ENCODE measurements at regions not wholly inside any gene's neighbourhood (a gene's known extent, or its start where the extent isn't known, plus 50 kb on each side); places are given as distances from the start of the nearest gene placed in this dataset.

GRCh38 chr17:52751051-52751450 is 592.5 kb upstream of the CA10 start:
- no peaks in the 10 kb centered on the region for H3K4me1 Mint-ChIP-seq (ENCODE audit: insufficient read depth, unreplicated experiment)
- peaks cover 10% of the 10 kb centered on the region for H3K27me3 Mint-ChIP-seq (ENCODE audit: insufficient read depth, unreplicated experiment)
- no peaks in the 10 kb centered on the region for H3K9me3 Mint-ChIP-seq (ENCODE audit: unreplicated experiment)
- H3K27ac Mint-ChIP-seq (ENCODE audit: low read depth, unreplicated experiment) = no peak overlapping the region
- no TSS peak for BruUV-seq (replicated peaks)
- no peak for TF ChIP-seq CTCF (IDR thresholded peaks at IDR 0.05; ENCODE audit: unreplicated experiment)
- DNase-seq (ENCODE audit: unreplicated experiment) = no peak
- ChIA-PET POLR2A (no interaction called here), CTCF (interaction anchor here (0.6 kb wide), 1 partner anchor 223 kb away, joined by 3 read pairs; no protein-coding TSS in a partner anchor)
- H3K36me3 Mint-ChIP-seq (ENCODE audit: insufficient read depth, unreplicated experiment) = no peaks in the 10 kb centered on the region
- H3K4me3 Mint-ChIP-seq (ENCODE audit: unreplicated experiment) = no peak overlapping the region
- intact Hi-C loops (cut with micrococcal nuclease) = no loop called here

- no peak for TF ChIP-seq CTCF (IDR thresholded peaks at IDR 0.05; ENCODE audit: unreplicated experiment)
- no peaks in the 10 kb centered on the region for H3K36me3 Mint-ChIP-seq (ENCODE audit: insufficient read depth, unreplicated experiment)
- H3K27me3 Mint-ChIP-seq (ENCODE audit: insufficient read depth, unreplicated experiment) = peaks cover 32% of the 10 kb centered on the region
- H3K4me1 Mint-ChIP-seq (ENCODE audit: insufficient read depth, unreplicated experiment) = no peaks in the 10 kb centered on the region
- no peaks in the 10 kb centered on the region for H3K9me3 Mint-ChIP-seq (ENCODE audit: unreplicated experiment)
- no peak overlapping the region for H3K27ac Mint-ChIP-seq (ENCODE audit: low read depth, unreplicated experiment)
- intact Hi-C loops (cut with micrococcal nuclease) = no loop called here
- ChIA-PET CTCF (no interaction called here), POLR2A (no interaction called here)
- H3K4me3 Mint-ChIP-seq (ENCODE audit: unreplicated experiment) = no peak overlapping the region
- no peak for DNase-seq (ENCODE audit: unreplicated experiment)
- no TSS peak for BruUV-seq (replicated peaks)
These were observed 585.7 kb upstream of the CA10 start for GRCh38 chr17:52744179-52744578.

- H3K27me3 Mint-ChIP-seq (ENCODE audit: insufficient read depth, unreplicated experiment) = peaks cover 45% of the 10 kb centered on the region
- no peak overlapping the region for H3K4me3 Mint-ChIP-seq (ENCODE audit: unreplicated experiment)
- intact Hi-C loops (cut with micrococcal nuclease) = no loop called here
- no peak for DNase-seq (ENCODE audit: unreplicated experiment)
- POLR2A ChIA-PET = interaction anchor here (0.7 kb wide), 1 partner anchor 14 kb away, joined by 4 read pairs; no protein-coding TSS in a partner anchor
- H3K4me1 Mint-ChIP-seq (ENCODE audit: insufficient read depth, unreplicated experiment) = no peaks in the 10 kb centered on the region
- CTCF ChIA-PET = no interaction called here
- TF ChIP-seq CTCF (IDR thresholded peaks at IDR 0.05; ENCODE audit: unreplicated experiment) = no peak
- no peak overlapping the region for H3K27ac Mint-ChIP-seq (ENCODE audit: low read depth, unreplicated experiment)
- no peaks in the 10 kb centered on the region for H3K36me3 Mint-ChIP-seq (ENCODE audit: insufficient read depth, unreplicated experiment)
- no TSS peak for BruUV-seq (replicated peaks)
- no peaks in the 10 kb centered on the region for H3K9me3 Mint-ChIP-seq (ENCODE audit: unreplicated experiment)
These were observed 581.5 kb upstream of the CA10 start for GRCh38 chr17:52740006-52740405.

GRCh38 chr17:52738791-52739190 is 580.3 kb upstream of the CA10 start:
- ChIA-PET CTCF (interaction anchor here (0.7 kb wide), 1 partner anchor 104 kb away, joined by 3 read pairs; no protein-coding TSS in a partner anchor), POLR2A (no interaction called here)
- no peaks in the 10 kb centered on the region for H3K9me3 Mint-ChIP-seq (ENCODE audit: unreplicated experiment)
- no TSS peak for BruUV-seq (replicated peaks)
- TF ChIP-seq CTCF (IDR thresholded peaks at IDR 0.05; ENCODE audit: unreplicated experiment) = no peak
- intact Hi-C loops (cut with micrococcal nuclease) = no loop called here
- peaks cover 45% of the 10 kb centered on the region for H3K27me3 Mint-ChIP-seq (ENCODE audit: insufficient read depth, unreplicated experiment)
- DNase-seq (ENCODE audit: unreplicated experiment) = no peak
- no peaks in the 10 kb centered on the region for H3K36me3 Mint-ChIP-seq (ENCODE audit: insufficient read depth, unreplicated experiment)
- no peak overlapping the region for H3K27ac Mint-ChIP-seq (ENCODE audit: low read depth, unreplicated experiment)
- H3K4me3 Mint-ChIP-seq (ENCODE audit: unreplicated experiment) = no peak overlapping the region
- no peaks in the 10 kb centered on the region for H3K4me1 Mint-ChIP-seq (ENCODE audit: insufficient read depth, unreplicated experiment)
